GM12891 (cell line): ENCODE measurements at regions not wholly inside any gene's neighbourhood (a gene's known extent, or its start where the extent isn't known, plus 50 kb on each side); places are given as distances from the start of the nearest gene placed in this dataset.

Source experiments
- DNase-seq: peaks from one replicate; pipeline ENCODE4 v3.0.0; 2011; ENCODE audit warnings: low spot score; ENCODE audit not compliant: insufficient read length
- FAIRE-seq: peaks from 2 replicates; lab custom pipeline; 2011; peaks lifted over from hg19 to GRCh38; lab: Jason Lieb, UNC
- PAX5 ChIP-seq: IDR thresholded peaks from 2 replicates; pipeline ENCODE4 v1.6.1; 2011; ENCODE audit warnings: low read length, moderate library complexity, mild to moderate bottlenecking; ENCODE audit not compliant: insufficient read depth, severe bottlenecking
- POLR2A ChIP-seq: IDR thresholded peaks from 2 replicates; pipeline ENCODE4 v1.6.1; 2011; ENCODE audit warnings: low read depth, low read length, control low read depth
- POLR2AphosphoS5 ChIP-seq: IDR thresholded peaks from 2 replicates; pipeline ENCODE4 v1.6.1; 2011; ENCODE audit warnings: low read depth, low read length, control low read depth
- POU2F2 ChIP-seq: IDR thresholded peaks from 2 replicates; pipeline ENCODE4 v1.6.1; 2011; ENCODE audit warnings: low read depth, mild to moderate bottlenecking, control low read depth, low read length, moderate library complexity
- SPI1 ChIP-seq: IDR thresholded peaks from 2 replicates; pipeline ENCODE4 v1.6.1; 2011; ENCODE audit warnings: low read depth, low read length, control low read depth
- TAF1 ChIP-seq: IDR thresholded peaks from 2 replicates; pipeline ENCODE4 v1.6.1; 2011; ENCODE audit warnings: low read depth, low read length, control low read depth

DNA sequence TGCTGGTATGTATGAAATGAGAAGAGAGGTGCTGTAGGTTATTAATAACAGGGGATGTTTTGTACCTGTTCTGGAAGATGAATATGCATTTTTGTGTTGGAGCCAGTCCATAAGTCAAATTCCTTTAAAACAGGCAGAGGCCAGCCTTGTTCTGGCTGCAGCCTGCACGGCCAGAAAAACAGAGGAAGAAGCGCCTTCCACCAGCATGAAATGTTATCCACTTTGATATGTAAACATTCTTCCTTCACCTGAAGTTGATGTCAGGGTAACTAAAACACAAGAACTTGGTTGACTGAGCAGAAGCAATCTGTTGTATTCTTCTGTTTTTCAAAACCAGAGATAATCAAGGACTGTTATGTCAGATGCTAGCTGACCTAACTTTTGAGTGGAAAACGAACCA is 237.9 kb upstream of the PLEKHG7 start:
- DNase-seq = no peak
- FAIRE-seq = peak; percentile 92
- TF ChIP-seq POU2F2 = no peak
- no peak for TF ChIP-seq POLR2A
- no peak for TF ChIP-seq SPI1
- no peak for TF ChIP-seq POLR2AphosphoS5
- TF ChIP-seq TAF1 = no peak

- peak; percentile 75 for FAIRE-seq
- DNase-seq = no peak
- TF ChIP-seq TAF1 (no peak), POU2F2 (no peak), SPI1 (no peak), POLR2A (no peak), POLR2AphosphoS5 (no peak), PAX5 (no peak)
These were observed 239.6 kb upstream of the PLEKHG7 start for GRCh38 chr12:92463171-92463570.

GRCh38 chr12:92462527-92462926 is 240.3 kb upstream of the PLEKHG7 start:
- DNase-seq (no peak), FAIRE-seq (no peak)

DNA sequence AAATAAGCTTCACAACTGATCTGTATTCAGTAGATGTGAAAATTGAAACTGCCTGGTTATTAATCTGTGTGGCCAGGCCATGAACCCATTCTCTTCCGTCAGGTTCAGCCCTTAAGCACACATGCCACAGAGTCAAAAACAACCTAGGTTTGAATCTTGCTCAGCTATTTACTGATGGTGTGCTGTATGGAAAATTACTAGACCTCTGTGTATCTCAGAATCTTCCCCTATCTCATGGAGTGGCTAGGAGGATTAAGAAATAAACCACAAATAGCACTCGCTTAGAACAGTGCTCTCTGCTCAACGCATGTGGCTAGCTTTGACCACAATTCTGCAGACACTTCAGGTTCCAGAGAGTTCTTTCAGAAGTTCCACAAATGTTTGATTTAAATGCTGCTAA is 240.7 kb upstream of the PLEKHG7 start:
- TF ChIP-seq POU2F2 (no peak), POLR2AphosphoS5 (0 out of 2 replicates have a peak, but pooled peaks have one; percentile 28), POLR2A (peak; percentile 24; the same call in 1 of the 2 replicates)
- DNase-seq (no peak), FAIRE-seq (peak; percentile 92)

More at GRCh38 chr12:92462527-92462926, 240.3 kb upstream of the PLEKHG7 start:
- no peak for TF ChIP-seq TAF1
- TF ChIP-seq POLR2AphosphoS5 = no peak
- TF ChIP-seq POLR2A = no peak
- TF ChIP-seq SPI1 = no peak
- TF ChIP-seq PAX5 = no peak
- TF ChIP-seq POU2F2 = no peak

DNA sequence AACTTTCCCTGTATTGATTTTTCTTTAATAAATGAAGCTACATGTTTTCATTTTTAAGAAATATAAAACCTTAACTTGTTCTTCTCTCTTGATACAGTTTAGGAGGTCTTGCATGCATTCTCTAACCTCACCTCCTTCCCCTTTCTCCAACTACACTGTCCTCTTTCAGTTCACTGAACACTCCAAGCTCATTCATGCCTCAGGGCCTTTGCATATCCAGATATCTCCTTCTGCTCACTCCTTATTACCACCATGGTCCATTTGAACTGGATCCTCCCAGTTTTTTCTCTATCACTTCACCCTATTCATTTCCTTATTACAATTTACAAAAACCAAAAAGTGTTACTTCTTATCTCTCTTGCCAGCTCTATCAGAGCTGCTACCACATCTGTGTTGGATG is 242.9 kb upstream of the PLEKHG7 start:
- DNase-seq = no peak
- TF ChIP-seq PAX5 (no peak), TAF1 (no peak)
- FAIRE-seq = no peak

DNA sequence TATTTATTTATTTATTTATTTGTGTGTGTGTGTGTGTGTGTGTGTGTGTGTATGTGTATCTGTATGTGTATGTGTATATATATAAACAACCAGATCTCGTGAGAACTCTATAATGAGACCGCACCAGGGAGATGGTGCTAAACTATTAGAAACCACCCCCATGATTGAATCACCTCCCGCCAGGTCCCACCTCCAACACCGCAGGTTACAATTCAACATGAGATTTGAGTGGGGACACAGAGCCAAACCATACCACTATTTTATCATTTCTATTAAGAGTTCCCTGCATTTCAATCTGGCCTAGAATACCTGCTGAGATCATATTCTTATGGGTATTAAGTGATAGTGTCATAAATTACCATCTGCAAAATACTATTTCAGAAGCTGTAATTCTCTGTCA is 243.8 kb upstream of the PLEKHG7 start:
- no peak for TF ChIP-seq TAF1
- TF ChIP-seq SPI1 = no peak
- no peak for TF ChIP-seq POU2F2
- TF ChIP-seq POLR2A = no peak
- no peak for TF ChIP-seq POLR2AphosphoS5
- no peak for TF ChIP-seq PAX5
- DNase-seq = no peak
- no peak for FAIRE-seq

GRCh38 chr12:92457458-92458180 is 245.2 kb upstream of the PLEKHG7 start:
- no peak for TF ChIP-seq POU2F2
- no peak for TF ChIP-seq TAF1
- no peak for TF ChIP-seq POLR2AphosphoS5
- no peak for TF ChIP-seq SPI1
- no peak for TF ChIP-seq PAX5
- no peak for TF ChIP-seq POLR2A
- DNase-seq (no peak), FAIRE-seq (peak; percentile 9)

DNA sequence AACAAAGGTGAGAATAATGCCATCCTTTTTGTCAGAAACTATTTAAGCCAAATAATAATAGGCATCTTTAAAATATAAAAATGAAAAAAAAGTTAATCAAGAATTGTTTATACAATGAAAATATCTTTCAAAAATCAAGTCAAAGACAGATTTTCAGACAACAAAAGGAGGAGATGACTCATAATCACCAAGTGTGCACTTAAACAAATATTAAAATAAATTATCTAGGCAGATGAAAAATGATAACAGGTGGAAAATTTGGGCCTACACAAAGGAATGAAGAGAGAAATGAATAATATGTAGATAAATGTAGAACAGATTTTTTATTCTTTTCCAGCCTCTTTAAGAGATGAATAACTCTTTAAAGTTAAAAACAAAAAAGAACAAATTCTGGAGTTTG is 250.0 kb upstream of the PLEKHG7 start:
- DNase-seq = no peak
- no peak for FAIRE-seq

GRCh38 chr12:92446083-92446460 is 256.7 kb upstream of the PLEKHG7 start:
- no peak for FAIRE-seq

More for the DNA sequence above, 250.0 kb upstream of the PLEKHG7 start:
- TF ChIP-seq PAX5 (no peak), POLR2A (no peak), POU2F2 (no peak), TAF1 (no peak), POLR2AphosphoS5 (no peak), SPI1 (no peak)

More at GRCh38 chr12:92446083-92446460, 256.7 kb upstream of the PLEKHG7 start:
- TF ChIP-seq TAF1 (no peak), POLR2AphosphoS5 (no peak)
- no peak for DNase-seq
